GM21825 (cell line): ENCODE measurements at regions not wholly inside any gene's neighbourhood (a gene's known extent, or its start where the extent isn't known, plus 50 kb on each side); places are given as distances from the start of the nearest gene placed in this dataset.

Experiments used
- ATAC-seq: cut with Tn5 transposase; IDR thresholded peaks from one replicate; pipeline ENCODE4 v1.9.1; 2021; ENCODE audit warnings: mild to moderate bottlenecking, moderate library complexity; ENCODE audit not compliant: unreplicated experiment

GRCh38 chr4:61067381-61067780 is 132.7 kb upstream of the ADGRL3 start:
- ATAC-seq: no peak

GRCh38 chr4:61068060-61068459 is 132.1 kb upstream of the ADGRL3 start:
- no peak for ATAC-seq

- ATAC-seq: no peak
These were observed 131.4 kb upstream of the ADGRL3 start for GRCh38 chr4:61068745-61069144.

- ATAC-seq: no peak
These were observed 129.9 kb upstream of the ADGRL3 start for GRCh38 chr4:61070269-61070668.

GRCh38 chr4:61079427-61079826 is 120.7 kb upstream of the ADGRL3 start:
- no peak for ATAC-seq

- ATAC-seq: no peak
These were observed 120.2 kb upstream of the ADGRL3 start for GRCh38 chr4:61079976-61080375.

GRCh38 chr4:61085534-61085933 is 114.6 kb upstream of the ADGRL3 start:
- no peak for ATAC-seq

- ATAC-seq: no peak
These were observed 113.8 kb upstream of the ADGRL3 start for GRCh38 chr4:61086357-61086756.

- ATAC-seq: no peak
These were observed 113.1 kb upstream of the ADGRL3 start for GRCh38 chr4:61086979-61087378.

GRCh38 chr4:61094854-61095598 is 105.1 kb upstream of the ADGRL3 start:
- ATAC-seq: no peak

GRCh38 chr4:61128682-61129081 is 71.4 kb upstream of the ADGRL3 start:
- no peak for ATAC-seq

GRCh38 chr4:61129971-61130370 is 70.2 kb upstream of the ADGRL3 start:
- no peak for ATAC-seq

GRCh38 chr4:61143461-61143860 is 56.7 kb upstream of the ADGRL3 start:
- no peak for ATAC-seq

- ATAC-seq: no peak
These were observed 50.8 kb upstream of the ADGRL3 start for GRCh38 chr4:61149278-61149677.
